WERI-Rb-1 (cell line): ENCODE measurements at regions not wholly inside any gene's neighbourhood (a gene's known extent, or its start where the extent isn't known, plus 50 kb on each side); places are given as distances from the start of the nearest gene placed in this dataset.

Source experiments
- DNase-seq: peaks from one replicate; pipeline ENCODE4 v3.0.0-alpha.2; 2020
- H3K27ac ChIP-seq: fragments of 250-450 bp; sonication (Bioruptor Pico); 2 replicates; pipeline ENCODE4 v1.5.1; 2020; ENCODE audit warnings: mild to moderate bottlenecking, moderate library complexity
- H3K27me3 ChIP-seq: fragments of 250-450 bp; sonication (Bioruptor Pico); 2 replicates; pipeline ENCODE4 v1.5.1; 2021; ENCODE audit warnings: mild to moderate bottlenecking, low read depth, moderate library complexity; ENCODE audit not compliant: insufficient read depth, severe bottlenecking
- H3K36me3 ChIP-seq: fragments of 250-450 bp; sonication (Bioruptor Pico); 2 replicates; pipeline ENCODE4 v1.5.1; 2020; ENCODE audit warnings: mild to moderate bottlenecking, moderate library complexity
- H3K4me3 ChIP-seq: 2 replicates; pipeline ENCODE4 v1.5.1; 2011; ENCODE audit warnings: low read depth, mild to moderate bottlenecking, control low read depth, low read length
- H3K9me3 ChIP-seq: fragments of 250-450 bp; sonication (Bioruptor Pico); 2 replicates; pipeline ENCODE4 v1.5.1; 2021; ENCODE audit warnings: mild to moderate bottlenecking, moderate library complexity; ENCODE audit not compliant: severe bottlenecking
- CTCF ChIP-seq: IDR thresholded peaks from 2 replicates; pipeline ENCODE4 v1.5.1; 2011; ENCODE audit warnings: low read depth, mild to moderate bottlenecking, control low read depth, inconsistent platforms, low read length

- TF ChIP-seq CTCF = no peak
- DNase-seq = no peak
- H3K27me3 ChIP-seq = no peaks in the 10 kb centered on the region
- peaks cover 21% of the 10 kb centered on the region for H3K9me3 ChIP-seq
- H3K27ac ChIP-seq = no peak overlapping the region
- H3K36me3 ChIP-seq = no peaks in the 10 kb centered on the region
- no peak overlapping the region for H3K4me3 ChIP-seq
Measured at GRCh38 chr22:47437636-47438035, 675.2 kb downstream of the TBC1D22A start.

GRCh38 chr22:47437110-47437509 is 674.7 kb downstream of the TBC1D22A start:
- Histone ChIP-seq H3K36me3 (no peaks in the 10 kb centered on the region), H3K9me3 (peaks cover 18% of the 10 kb centered on the region), H3K27me3 (no peaks in the 10 kb centered on the region), H3K27ac (no peak overlapping the region), H3K4me3 (no peak overlapping the region)
- DNase-seq = no peak
- TF ChIP-seq CTCF = no peak

- peaks cover 13% of the 10 kb centered on the region for H3K9me3 ChIP-seq
- no peaks in the 10 kb centered on the region for H3K27me3 ChIP-seq
- H3K36me3 ChIP-seq = no peaks in the 10 kb centered on the region
- TF ChIP-seq CTCF = no peak
- no peak overlapping the region for H3K27ac ChIP-seq
- no peak for DNase-seq
- no peak overlapping the region for H3K4me3 ChIP-seq
Measured at GRCh38 chr22:47435826-47436225, 673.4 kb downstream of the TBC1D22A start.

GRCh38 chr22:47435204-47435487 is 672.7 kb downstream of the TBC1D22A start:
- no peak overlapping the region for H3K27ac ChIP-seq
- no peaks in the 10 kb centered on the region for H3K27me3 ChIP-seq
- no peak for TF ChIP-seq CTCF
- DNase-seq = no peak
- H3K36me3 ChIP-seq = no peaks in the 10 kb centered on the region
- peaks cover 8% of the 10 kb centered on the region for H3K9me3 ChIP-seq
- H3K4me3 ChIP-seq = no peak overlapping the region

- no peak for TF ChIP-seq CTCF
- Histone ChIP-seq H3K9me3 (peaks cover 5% of the 10 kb centered on the region), H3K27ac (no peak overlapping the region), H3K4me3 (no peak overlapping the region), H3K36me3 (no peaks in the 10 kb centered on the region), H3K27me3 (no peaks in the 10 kb centered on the region)
- DNase-seq = no peak
Measured at GRCh38 chr22:47434336-47435203, 672.1 kb downstream of the TBC1D22A start.

- H3K27ac ChIP-seq = no peak overlapping the region
- peaks cover 5% of the 10 kb centered on the region for H3K9me3 ChIP-seq
- TF ChIP-seq CTCF = no peak
- DNase-seq = no peak
- H3K4me3 ChIP-seq = no peak overlapping the region
- no peaks in the 10 kb centered on the region for H3K27me3 ChIP-seq
- H3K36me3 ChIP-seq = no peaks in the 10 kb centered on the region
Measured at GRCh38 chr22:47433627-47434026, 671.2 kb downstream of the TBC1D22A start.
